ENCODE measurements at regions not wholly inside any gene's neighbourhood (a gene's known extent, or its start where the extent isn't known, plus 50 kb on each side); places are given as distances from the start of the nearest gene placed in this dataset.

GRCh38 chr9:36456480-36457065 lies 56.5 kb upstream of the RNF38 start:
- Histone ChIP-seq H4K20me1 (ENCODE audit: insufficient read depth, low read length) (peaks cover 26% of the 10 kb centered on the region), H3K79me2 (ENCODE audit: insufficient read depth, low read length) (peaks cover 10% of the 10 kb centered on the region), H3K27me3 (ENCODE audit: insufficient read depth, low read length) (no peaks in the 10 kb centered on the region), H3K4me2 (ENCODE audit: low read length) (no peak overlapping the region), H3K27ac (ENCODE audit: low read depth, low read length) (no peak overlapping the region), H3K9me3 (ENCODE audit: insufficient read depth, low read depth, low read length) (no peaks in the 10 kb centered on the region), H3K4me1 (ENCODE audit: insufficient read depth, low read length) (peaks cover 4% of the 10 kb centered on the region), H3K9ac (ENCODE audit: low read length) (no peak overlapping the region), H2AFZ (ENCODE audit: low read depth, low read length) (no peak overlapping the region), H3K4me3 (ENCODE audit: insufficient read depth, low read depth, low read length) (no peak overlapping the region), H3K36me3 (ENCODE audit: insufficient read depth, low read length) (peaks cover 3% of the 10 kb centered on the region)
- Mint-ChIP-seq H3K36me3 (ENCODE audit: low read depth, unreplicated experiment) (peaks cover 7% of the 10 kb centered on the region), H3K4me3 (ENCODE audit: unreplicated experiment) (no peak overlapping the region), H3K4me1 (ENCODE audit: low read depth, unreplicated experiment) (peaks cover 13% of the 10 kb centered on the region), H3K27me3 (ENCODE audit: low read depth, unreplicated experiment) (no peaks in the 10 kb centered on the region), H3K9me3 (ENCODE audit: unreplicated experiment) (no peaks in the 10 kb centered on the region), H3K27ac (ENCODE audit: unreplicated experiment) (no peak overlapping the region)
- DNase-seq (ENCODE audit: low read depth), result peak; percentile 18
- no peak for FAIRE-seq
- TF ChIP-seq CTCF (IDR thresholded peaks at IDR 0.05; ENCODE audit: insufficient read depth, low read depth, low read length) (no peak), EZH2 (IDR thresholded peaks at IDR 0.05; ENCODE audit: insufficient read depth, low read length) (no peak)

- TF ChIP-seq EZH2 (IDR thresholded peaks at IDR 0.05; ENCODE audit: insufficient read depth, low read length) (no peak), CTCF (IDR thresholded peaks at IDR 0.05; ENCODE audit: insufficient read depth, low read depth, low read length) (no peak)
- no peaks in the 10 kb centered on the region for H3K36me3 Mint-ChIP-seq (ENCODE audit: low read depth, unreplicated experiment)
- no peak overlapping the region for H3K4me3 Mint-ChIP-seq (ENCODE audit: unreplicated experiment)
- Histone ChIP-seq H2AFZ (ENCODE audit: low read depth, low read length) (no peak overlapping the region), H3K27me3 (ENCODE audit: insufficient read depth, low read length) (no peaks in the 10 kb centered on the region), H3K9me3 (ENCODE audit: insufficient read depth, low read depth, low read length) (no peaks in the 10 kb centered on the region), H3K27ac (ENCODE audit: low read depth, low read length) (no peak overlapping the region), H3K79me2 (ENCODE audit: insufficient read depth, low read length) (peaks cover 14% of the 10 kb centered on the region), H4K20me1 (ENCODE audit: insufficient read depth, low read length) (peaks cover 42% of the 10 kb centered on the region), H3K4me2 (ENCODE audit: low read length) (no peak overlapping the region), H3K4me1 (ENCODE audit: insufficient read depth, low read length) (peaks cover 4% of the 10 kb centered on the region), H3K36me3 (ENCODE audit: insufficient read depth, low read length) (no peaks in the 10 kb centered on the region), H3K4me3 (ENCODE audit: insufficient read depth, low read depth, low read length) (no peak overlapping the region), H3K9ac (ENCODE audit: low read length) (no peak overlapping the region)
- no peaks in the 10 kb centered on the region for H3K27me3 Mint-ChIP-seq (ENCODE audit: low read depth, unreplicated experiment)
- H3K27ac Mint-ChIP-seq (ENCODE audit: unreplicated experiment), result no peak overlapping the region
- peaks cover 5% of the 10 kb centered on the region for H3K4me1 Mint-ChIP-seq (ENCODE audit: low read depth, unreplicated experiment)
- DNase-seq (ENCODE audit: low read depth) (no peak), FAIRE-seq (no peak)
- no peaks in the 10 kb centered on the region for H3K9me3 Mint-ChIP-seq (ENCODE audit: unreplicated experiment)
Observed at GRCh38 chr9:36451949-36452348, 51.9 kb upstream of the RNF38 start.

- peaks cover 48% of the 10 kb centered on the region for H4K20me1 ChIP-seq (ENCODE audit: insufficient read depth, low read length)
- Mint-ChIP-seq H3K27ac (ENCODE audit: unreplicated experiment) (no peak overlapping the region), H3K4me1 (ENCODE audit: low read depth, unreplicated experiment) (no peaks in the 10 kb centered on the region), H3K4me3 (ENCODE audit: unreplicated experiment) (no peak overlapping the region), H3K36me3 (ENCODE audit: low read depth, unreplicated experiment) (peaks cover 2% of the 10 kb centered on the region), H3K27me3 (ENCODE audit: low read depth, unreplicated experiment) (no peaks in the 10 kb centered on the region), H3K9me3 (ENCODE audit: unreplicated experiment) (no peaks in the 10 kb centered on the region)
- H3K36me3 ChIP-seq (ENCODE audit: insufficient read depth, low read length), result no peaks in the 10 kb centered on the region
- H3K79me2 ChIP-seq (ENCODE audit: insufficient read depth, low read length), result peaks cover 14% of the 10 kb centered on the region
- DNase-seq (ENCODE audit: low read depth) (no peak), FAIRE-seq (no peak)
- no peaks in the 10 kb centered on the region for H3K4me1 ChIP-seq (ENCODE audit: insufficient read depth, low read length)
- TF ChIP-seq CTCF (IDR thresholded peaks at IDR 0.05; ENCODE audit: insufficient read depth, low read depth, low read length) (peak; percentile 70), EZH2 (IDR thresholded peaks at IDR 0.05; ENCODE audit: insufficient read depth, low read length) (no peak)
- H2AFZ ChIP-seq (ENCODE audit: low read depth, low read length), result no peak overlapping the region
- H3K9ac ChIP-seq (ENCODE audit: low read length), result no peak overlapping the region
- no peaks in the 10 kb centered on the region for H3K9me3 ChIP-seq (ENCODE audit: insufficient read depth, low read depth, low read length)
- H3K27me3 ChIP-seq (ENCODE audit: insufficient read depth, low read length), result no peaks in the 10 kb centered on the region
- H3K27ac ChIP-seq (ENCODE audit: low read depth, low read length), result no peak overlapping the region
- no peak overlapping the region for H3K4me3 ChIP-seq (ENCODE audit: insufficient read depth, low read depth, low read length)
- H3K4me2 ChIP-seq (ENCODE audit: low read length), result no peak overlapping the region
Observed at GRCh38 chr9:36450110-36450732, 50.2 kb upstream of the RNF38 start.

All from astrocyte (in vitro differentiated cells and primary cell).